HepG2 (cell line): ENCODE measurements at regions not wholly inside any gene's neighbourhood (a gene's known extent, or its start where the extent isn't known, plus 50 kb on each side); places are given as distances from the start of the nearest gene placed in this dataset.

Source experiments
- ATAC-seq: fragments of 200-7000 bp; cut with Tn5 transposase; 3 replicates; pipeline ENCODE4 v1.9.1; 2020; ENCODE audit warnings: mild to moderate bottlenecking, moderate library complexity
- BruUV-seq: library from RNA; stranded (reverse); fragments of 400-500 nt; replicated peaks from 2 replicates; lab custom pipeline; 2021; lab: Mats Ljungman, UMichigan
- CTCF ChIA-PET: fragments of 300-600 bp; formaldehyde crosslinking; extraction: SDS; loops from one replicate; lab custom pipeline; 2021; ENCODE audit warnings: low total read pairs, inconsistent platforms, low intra/inter-chr PET ratio; lab: Yijun Ruan, JAX
- POLR2A ChIA-PET: fragments of 350-600 bp; sonication (Branson Sonifier 250); formaldehyde crosslinking; loops from one replicate; lab custom pipeline; 2020; ENCODE audit warnings: antibody characterized with exemption, inconsistent platforms; lab: Yijun Ruan, JAX
- DNase-seq: peaks from one replicate; pipeline ENCODE4 v3.0.0-alpha.2; 2015; ENCODE audit warnings: low spot score
- FAIRE-seq: peaks from 3 replicates; lab custom pipeline; 2011; peaks lifted over from hg19 to GRCh38; lab: Jason Lieb, UNC
- H2AFZ ChIP-seq: one replicate; pipeline ENCODE4 v1.6.1; 2011; ENCODE audit warnings: low read length, inconsistent platforms
- H3K27ac ChIP-seq: fragments of 300-600 bp; 3 replicates; pipeline ENCODE4 v1.8.0; 2011; ENCODE audit warnings: mixed run types, mild to moderate bottlenecking, mixed read lengths, low read length, inconsistent platforms; ENCODE audit not compliant: insufficient read depth; ENCODE audit errors: extremely low read length
- H3K27me3 ChIP-seq, 2 experiments: fragments of 200-600 bp in 1 of 2; 2 replicates in 1 of 2; 3 replicates in 1 of 2; pipeline versions ENCODE4 v1.6.0 to v1.8.0; 2011; ENCODE audit warnings: low read length in 2 of 2, mild to moderate bottlenecking in 2 of 2, moderate library complexity in 2 of 2, inconsistent platforms in 1 of 2; ENCODE audit not compliant: insufficient read depth in 2 of 2, control insufficient read depth in 1 of 2
- H3K36me3 ChIP-seq, 2 experiments: fragments of 200-600 bp in 1 of 2; replicated peaks in 1 of 2; 2 replicates in 1 of 2; 3 replicates in 1 of 2; pipeline versions ENCODE4 v1.5.1 to v1.8.0; 2011; ENCODE audit warnings: low read length in 2 of 2, inconsistent platforms in 1 of 2; ENCODE audit not compliant: insufficient read depth in 2 of 2, control insufficient read depth in 1 of 2
- H3K4me1 ChIP-seq: 2 replicates; pipeline ENCODE4 v1.5.1; 2012; ENCODE audit warnings: low read length, inconsistent platforms; ENCODE audit not compliant: insufficient read depth
- H3K4me2 ChIP-seq: 2 replicates; pipeline ENCODE4 v1.6.0; 2011; ENCODE audit warnings: low read depth, low read length, inconsistent platforms
- H3K4me3 ChIP-seq, 3 experiments: fragments of 200-600 bp in 1 of 3; sonication (generic), shearing (Covaris generic) in 1 of 3; replicated peaks in 1 of 3; 2 replicates each; pipeline ENCODE4 v1.5.1; 2011 to 2016; ENCODE audit warnings: low read length in 3 of 3, inconsistent platforms in 2 of 3, low read depth in 2 of 3, mild to moderate bottlenecking in 2 of 3, control low read depth in 1 of 3, mixed read lengths in 1 of 3; ENCODE audit not compliant: insufficient read depth in 1 of 3
- H3K79me2 ChIP-seq: one replicate; pipeline ENCODE4 v1.6.1; 2011; ENCODE audit warnings: low read length, inconsistent platforms; ENCODE audit not compliant: insufficient read depth
- H3K9ac ChIP-seq: 2 replicates; pipeline ENCODE4 v1.6.0; 2011; ENCODE audit warnings: mild to moderate bottlenecking, low read depth, low read length, inconsistent platforms; ENCODE audit not compliant: insufficient read depth
- H3K9me3 ChIP-seq: 2 replicates; pipeline ENCODE4 v1.5.1; 2012; ENCODE audit warnings: mild to moderate bottlenecking, low read length
- H4K20me1 ChIP-seq: 2 replicates; pipeline ENCODE4 v1.6.0; 2011; ENCODE audit warnings: inconsistent platforms, mild to moderate bottlenecking, low read length, moderate library complexity; ENCODE audit not compliant: insufficient read depth
- CBFB ChIP-seq: sonication (generic); formaldehyde crosslinking; IDR thresholded peaks from 2 replicates; pipeline ENCODE4 v1.4.0; 2020; ENCODE audit warnings: missing genetic modification reagents
- FOXA1 ChIP-seq, 2 experiments: fragments of 450-650 bp in 1 of 2; sonication (generic) in 1 of 2; formaldehyde crosslinking in 1 of 2; IDR thresholded peaks; 2 replicates each; pipeline versions ENCODE4 v1.4.0 to v1.6.1; 2016 to 2020; ENCODE audit warnings: missing genetic modification reagents in 1 of 2
- MXI1 ChIP-seq: IDR thresholded peaks from 3 replicates; pipeline ENCODE4 v1.6.1; 2012; ENCODE audit warnings: low read depth, low read length, inconsistent platforms, borderline replicate concordance
- PLSCR1 ChIP-seq: sonication (generic); formaldehyde crosslinking; IDR thresholded peaks from 2 replicates; pipeline ENCODE4 v1.5.0; 2020; ENCODE audit warnings: missing genetic modification reagents, mild to moderate bottlenecking, borderline replicate concordance
- RCOR2 ChIP-seq: IDR thresholded peaks from 2 replicates; pipeline ENCODE4 v1.6.1; 2016; ENCODE audit warnings: missing biosample characterization, missing genetic modification reagents
- ZBTB21 ChIP-seq: sonication (generic); formaldehyde crosslinking; IDR thresholded peaks from 2 replicates; pipeline ENCODE4 v1.4.0; 2020; ENCODE audit warnings: missing genetic modification reagents
- ZNF263 ChIP-seq: sonication (generic); formaldehyde crosslinking; IDR thresholded peaks from 2 replicates; pipeline ENCODE4 v1.4.0; 2020; ENCODE audit warnings: missing genetic modification reagents
- ZNF326 ChIP-seq: sonication (generic); formaldehyde crosslinking; IDR thresholded peaks from 2 replicates; pipeline ENCODE4 v1.4.0; 2020; ENCODE audit warnings: missing genetic modification reagents, borderline replicate concordance
- ZNF547 ChIP-seq: sonication (generic); formaldehyde crosslinking; IDR thresholded peaks from 2 replicates; pipeline ENCODE4 v1.5.1; 2020; ENCODE audit warnings: mild to moderate bottlenecking, missing genetic modification reagents
- ZNF75D ChIP-seq: sonication (generic); formaldehyde crosslinking; IDR thresholded peaks from 2 replicates; pipeline ENCODE4 v1.8.1; 2023; ENCODE audit warnings: missing genetic modification reagents, mild to moderate bottlenecking, borderline replicate concordance
- WGBS: methylation state at CpG from one replicate; pipeline ENCODE4 v1.1.6; 2017; ENCODE audit warnings: low lambda C conversion rate; 5-methylcytosine and 5-hydroxymethylcytosine counted together
- in situ Hi-C: cut with HindIII; loops from 2 replicates; pipeline ENCODE4 v1.10.0; 2017; ENCODE audit warnings: low pct_unique_long_range_greater_than_20kb; ENCODE audit not compliant: extremely low pct_ligation_motif_present
- intact Hi-C: fragments of 100-400 bp; cut with micrococcal nuclease; formaldehyde crosslinking; loops from one replicate; pipeline ENCODE4 v1.10.0; 2022; ENCODE audit not compliant: unreplicated experiment

- TF ChIP-seq PLSCR1 (no peak), ZNF263 (CRISPR knock-in tag) (no peak), MXI1 (no peak), ZBTB21 (CRISPR knock-in tag) (no peak), ZNF547 (no peak), ZNF75D (no peak)
These were observed 143.3 kb upstream of the MAP3K7 start (continued) for GRCh38 chr6:90730151-90730673.

GRCh38 chr6:90729057-90729456 lies 142.2 kb upstream of the MAP3K7 start:
- intact Hi-C loops (no loop called here), in situ Hi-C loops (no loop called here)
- DNase-seq (no peak), ATAC-seq (no peak), FAIRE-seq (no peak)
- Histone ChIP-seq H3K36me3 (no peaks in the 10 kb centered on the region), H3K27me3 (no peaks in the 10 kb centered on the region; a peak in 1 of 5 replicates), H3K79me2 (no peaks in the 10 kb centered on the region), H3K4me1 (no peaks in the 10 kb centered on the region), H2AFZ (no peak overlapping the region), H3K9ac (no peak overlapping the region), H3K4me2 (no peak overlapping the region), H4K20me1 (no peaks in the 10 kb centered on the region), H3K4me3 (no peak overlapping the region), H3K9me3 (no peaks in the 10 kb centered on the region), H3K27ac (no peak overlapping the region)
- ChIA-PET CTCF (no interaction called here), POLR2A (no interaction called here)
- TF ChIP-seq RCOR2 (CRISPR knock-in tag) = no peak
- no peak for TF ChIP-seq ZNF326 (CRISPR knock-in tag)
- 4% methylated on average over 2 of the region's 2 CpGs for WGBS
- no TSS peak for BruUV-seq

- no peak overlapping the region for H3K4me2 ChIP-seq
- CTCF ChIA-PET = no interaction called here
These were observed 135.8 kb upstream of the MAP3K7 start for GRCh38 chr6:90722648-90723047.

More at GRCh38 chr6:90722648-90723047, 135.8 kb upstream of the MAP3K7 start:
- no peak for DNase-seq
- H3K36me3 ChIP-seq = no peaks in the 10 kb centered on the region
- H3K27ac ChIP-seq = no peak overlapping the region
- H3K9ac ChIP-seq = no peak overlapping the region
- BruUV-seq = no TSS peak
- FAIRE-seq = no peak
- no peak overlapping the region for H3K4me3 ChIP-seq
- no peak for ATAC-seq
- intact Hi-C loops = no loop called here
- H4K20me1 ChIP-seq = no peaks in the 10 kb centered on the region
- no peak overlapping the region for H2AFZ ChIP-seq
- H3K9me3 ChIP-seq = no peaks in the 10 kb centered on the region
- POLR2A ChIA-PET = no interaction called here
- in situ Hi-C loops = no loop called here
- no peaks in the 10 kb centered on the region; a peak in 1 of 5 replicates for H3K27me3 ChIP-seq
- H3K79me2 ChIP-seq = no peaks in the 10 kb centered on the region
- H3K4me1 ChIP-seq = no peaks in the 10 kb centered on the region
- WGBS = 6% methylated on average over 2 of the region's 2 CpGs
- TF ChIP-seq CBFB (CRISPR knock-in tag) (no peak), FOXA1 (IDR thresholded peaks at IDR 0.05) (peak; percentile 70; the same call in 1 of the 2 replicates), FOXA1 (CRISPR knock-in tag; IDR thresholded peaks at IDR 0.05) (no peak)
